HG03354 (cell line): ENCODE measurements at regions not wholly inside any gene's neighbourhood (a gene's known extent, or its start where the extent isn't known, plus 50 kb on each side); places are given as distances from the start of the nearest gene placed in this dataset.

Experiments used
- ATAC-seq: cut with Tn5 transposase; IDR thresholded peaks from one replicate; pipeline ENCODE4 v1.9.1; 2021; ENCODE audit warnings: mild to moderate bottlenecking; ENCODE audit not compliant: unreplicated experiment, poor library complexity, severe bottlenecking

DNA sequence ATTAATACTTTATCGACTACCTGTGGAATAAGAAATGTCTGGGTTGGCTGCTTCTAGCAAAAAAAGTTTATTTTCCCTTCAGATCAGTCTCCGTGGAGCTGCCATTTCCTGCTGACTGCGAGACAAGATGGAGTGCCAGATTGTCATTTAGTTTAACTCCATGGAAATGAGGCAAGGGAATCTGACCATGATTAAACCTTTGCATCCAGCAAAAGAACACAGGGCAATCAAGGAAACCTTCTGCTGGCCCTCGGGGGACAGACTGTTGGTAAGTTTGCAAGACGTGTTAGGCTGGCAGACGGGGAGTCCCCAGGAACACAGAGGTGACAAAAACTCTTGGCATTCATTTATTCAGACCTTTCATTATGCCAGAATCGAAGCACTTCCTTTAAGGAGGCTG, 52.2 kb upstream of the SPACA1 start:
- no peak for ATAC-seq

DNA sequence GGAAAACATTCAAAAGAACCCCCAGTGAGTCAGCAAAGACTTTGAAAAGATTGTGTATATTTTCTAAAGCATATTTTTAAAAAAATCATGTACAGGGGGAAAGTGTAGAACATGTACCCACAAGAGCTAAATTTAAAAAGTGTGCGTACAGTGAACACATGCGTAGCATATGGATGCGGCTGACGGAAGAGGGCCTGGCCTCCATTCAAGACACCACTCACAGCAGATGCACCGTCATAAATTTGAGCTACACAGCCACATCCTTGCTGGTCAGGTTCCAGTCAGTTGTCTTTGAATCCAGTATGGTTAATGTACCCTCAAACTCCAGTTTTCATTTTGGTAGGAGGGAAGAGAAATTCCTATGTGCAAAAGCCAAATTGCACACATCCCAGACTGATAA, 54.3 kb upstream of the SPACA1 start:
- no peak for ATAC-seq

DNA sequence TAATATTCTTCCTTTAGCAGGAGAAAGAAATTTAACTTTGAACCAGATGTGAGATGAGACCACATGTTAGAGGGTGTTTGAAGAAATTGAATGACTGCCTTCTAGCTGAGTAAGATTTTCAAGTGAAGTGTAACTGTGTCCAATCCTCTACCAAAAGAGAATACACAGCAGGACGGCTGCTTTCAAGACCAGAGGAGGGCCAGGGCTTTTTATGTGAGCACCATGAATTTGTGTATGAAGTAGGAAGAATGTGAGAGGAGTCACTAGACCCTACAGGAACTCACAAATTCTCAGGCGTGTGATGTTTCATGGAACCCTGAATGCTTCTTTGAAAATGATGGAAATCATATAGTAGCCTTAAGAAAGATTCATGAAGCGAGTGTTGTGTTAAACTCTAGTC, 56.8 kb upstream of the SPACA1 start:
- no peak for ATAC-seq

DNA sequence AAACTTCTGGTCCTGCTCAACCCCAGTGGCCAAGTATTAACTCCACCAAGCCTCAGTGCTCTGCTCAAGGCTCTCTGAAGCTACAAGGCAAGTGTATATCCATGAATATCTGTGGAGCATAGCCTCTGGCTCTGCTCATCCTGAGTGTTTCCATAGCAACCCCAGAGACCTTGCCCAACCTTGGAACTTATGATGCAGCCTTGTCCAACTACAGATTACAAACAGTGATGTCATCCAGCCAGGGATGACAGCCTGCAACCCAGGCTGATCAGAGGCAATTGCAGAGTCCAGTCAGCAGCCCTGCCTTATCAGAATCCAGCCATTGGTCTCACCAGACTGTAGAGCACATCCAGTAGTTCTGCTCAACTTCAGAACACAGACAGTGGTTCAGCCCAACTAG, 65.5 kb upstream of the SPACA1 start:
- ATAC-seq = no peak

DNA sequence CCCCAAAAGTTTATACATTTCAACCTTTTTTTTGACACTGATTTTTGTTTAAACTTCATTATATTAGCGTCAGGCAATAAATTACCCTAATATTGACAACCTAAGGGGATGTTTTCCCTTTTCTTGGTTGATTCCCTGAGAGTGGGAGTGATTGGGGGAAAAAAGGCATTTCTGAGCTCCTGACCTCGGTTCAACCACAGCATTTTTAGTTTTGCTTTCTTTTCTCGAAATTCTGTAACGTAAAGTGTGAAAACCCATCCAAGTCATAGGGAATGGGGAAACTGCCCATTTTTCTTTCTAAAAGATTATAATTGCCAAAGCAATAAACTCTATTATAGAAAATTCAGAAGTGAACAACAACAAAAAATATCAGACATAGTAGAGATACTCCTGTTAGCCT, 67.9 kb upstream of the SPACA1 start:
- no peak for ATAC-seq

DNA sequence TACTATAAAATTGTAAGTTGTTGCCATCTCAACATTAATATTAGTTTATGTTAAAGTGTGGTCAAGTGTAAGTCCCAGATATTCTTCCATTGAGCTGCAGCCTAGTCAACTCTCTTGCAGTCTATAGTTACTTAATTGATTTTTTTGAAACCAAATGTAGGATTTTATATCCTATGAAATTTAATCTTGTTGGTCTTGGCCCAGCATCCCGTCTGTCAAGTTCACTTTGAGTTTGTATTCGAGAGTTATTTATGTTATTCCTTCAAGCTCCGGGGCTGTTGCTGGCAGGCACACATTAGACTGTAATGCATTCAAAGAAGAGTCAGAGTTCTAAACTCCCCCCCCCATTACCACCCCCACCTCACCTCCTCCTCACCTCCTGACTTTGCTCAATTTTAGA, 71.0 kb upstream of the SPACA1 start:
- no peak for ATAC-seq

DNA sequence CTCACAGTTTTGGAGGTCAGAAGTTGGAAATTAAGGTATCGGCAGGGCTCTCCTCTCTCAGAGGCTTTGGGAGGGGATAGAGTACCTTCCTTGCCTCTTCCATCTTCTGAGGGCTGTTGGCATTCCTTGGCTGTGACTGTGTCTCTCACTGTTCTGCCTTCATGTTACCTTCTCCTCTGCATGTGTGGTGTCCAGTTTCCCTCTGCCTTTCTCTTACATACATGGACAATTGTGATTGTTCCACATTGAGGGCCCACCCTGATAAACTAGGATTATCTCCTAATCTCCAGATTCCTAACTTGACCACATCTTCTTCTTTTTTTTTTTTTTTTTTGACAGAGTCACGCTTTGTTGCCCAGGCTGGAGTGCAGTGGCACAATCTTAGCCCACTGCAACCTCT, 72.1 kb upstream of the SPACA1 start:
- ATAC-seq = no peak

DNA sequence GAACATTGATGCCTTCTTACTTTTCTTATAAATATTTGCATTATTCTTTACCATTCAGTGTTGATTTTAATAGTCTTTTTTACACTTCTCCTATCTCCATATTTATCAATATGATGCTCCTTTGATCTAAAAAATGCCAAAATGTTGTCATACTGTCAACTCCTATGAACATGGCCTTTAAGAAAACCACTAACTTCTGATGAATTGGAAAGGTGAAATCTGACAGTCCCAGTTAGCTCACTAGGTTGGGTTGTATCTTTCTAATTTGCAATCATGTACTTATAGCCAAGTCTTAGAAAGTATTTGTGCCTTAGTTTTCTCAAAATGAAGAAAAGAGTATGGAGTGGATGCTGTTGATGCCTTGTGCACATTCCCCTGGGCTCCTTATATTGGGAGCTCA, 75.4 kb upstream of the SPACA1 start:
- no peak for ATAC-seq

DNA sequence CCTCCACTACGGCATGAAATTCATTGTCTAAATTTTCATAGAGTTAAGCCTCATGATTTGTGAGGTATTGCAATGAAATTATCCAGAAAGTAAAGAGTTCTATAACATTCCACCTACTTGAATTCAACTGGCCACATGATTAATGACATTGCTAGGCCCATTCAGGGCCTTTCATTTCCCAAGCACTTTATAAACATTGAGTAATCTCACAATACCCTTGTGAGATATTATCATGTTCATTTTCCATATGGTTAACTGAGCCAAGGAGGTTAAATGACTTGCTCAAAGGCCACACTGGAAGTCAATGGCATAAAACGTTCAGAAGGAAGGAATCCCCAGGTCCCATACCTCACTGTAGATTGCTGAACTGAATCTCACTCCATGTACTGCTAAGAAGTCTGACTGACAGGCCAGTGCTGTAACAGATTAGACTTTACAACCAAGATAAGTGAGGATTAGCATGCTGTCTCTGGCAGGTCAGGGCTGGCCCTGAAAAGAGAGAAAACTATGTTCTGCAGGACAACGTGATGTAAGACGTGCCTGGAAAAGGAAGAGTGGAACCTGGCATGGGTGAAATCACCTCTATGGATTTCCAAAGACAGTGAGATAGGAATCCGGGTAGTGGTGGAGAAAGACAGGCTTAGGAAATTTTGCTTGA, 75.9 kb upstream of the SPACA1 start:
- ATAC-seq = no peak

DNA sequence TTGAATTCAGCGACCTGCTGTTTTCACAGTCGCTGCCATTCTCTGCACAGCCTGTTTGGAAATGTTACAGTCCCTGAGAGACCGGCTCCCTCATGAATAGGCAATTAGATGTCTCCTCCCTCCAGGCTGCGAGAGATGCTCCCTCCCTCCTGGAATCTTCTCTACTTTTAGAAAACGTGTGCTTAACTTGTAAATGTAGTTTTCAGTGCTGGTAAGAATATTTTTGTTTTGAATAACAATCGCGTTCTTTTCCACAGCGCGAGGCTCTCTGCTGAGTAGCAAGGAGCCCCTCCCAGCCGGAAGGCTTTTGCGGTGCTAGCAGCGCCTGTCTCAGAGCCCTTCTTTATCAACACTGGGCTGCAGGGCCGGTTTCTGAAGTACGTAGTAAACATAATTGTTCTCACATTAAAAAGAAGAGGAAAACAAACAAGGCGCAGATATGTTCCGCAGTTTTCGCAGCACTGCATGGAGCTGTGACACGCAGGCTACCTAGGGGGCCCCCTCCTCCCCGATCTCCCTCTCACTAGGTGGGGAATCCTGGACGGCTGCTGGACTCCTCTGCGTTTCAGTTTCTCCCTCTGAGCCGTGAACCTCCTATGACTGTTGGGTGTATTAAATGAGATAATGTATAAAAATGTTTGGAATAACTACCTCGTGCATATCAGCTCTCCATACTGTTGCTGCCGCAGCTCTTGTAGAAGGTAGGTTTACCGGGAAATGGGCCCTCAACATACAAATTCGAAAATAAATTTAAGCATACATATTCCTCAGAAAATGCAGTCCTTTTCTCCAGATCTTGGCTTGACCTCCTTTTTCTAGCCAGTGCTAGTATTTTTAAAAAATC, 79.0 kb upstream of the SPACA1 start:
- ATAC-seq = peak; percentile 62

DNA sequence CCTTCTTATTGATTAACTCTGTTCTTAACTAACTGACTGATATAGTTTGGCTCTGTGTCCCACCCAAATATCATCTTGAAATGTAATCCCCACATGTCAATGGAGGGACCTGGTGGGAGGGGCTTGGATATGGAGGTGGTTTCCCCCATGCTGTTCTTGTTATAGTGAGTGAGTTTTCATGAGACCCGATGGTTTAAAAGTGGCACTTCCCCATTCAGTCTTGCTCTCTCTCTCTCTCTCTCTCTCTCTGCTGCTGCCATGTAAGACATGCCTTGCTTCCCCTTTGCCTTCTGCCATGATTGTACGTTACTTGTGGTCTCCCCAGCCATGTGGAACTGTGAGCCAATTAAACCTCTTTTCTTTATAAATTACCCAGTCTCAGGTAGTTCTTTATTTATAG, 81.8 kb upstream of the SPACA1 start:
- no peak for ATAC-seq

DNA sequence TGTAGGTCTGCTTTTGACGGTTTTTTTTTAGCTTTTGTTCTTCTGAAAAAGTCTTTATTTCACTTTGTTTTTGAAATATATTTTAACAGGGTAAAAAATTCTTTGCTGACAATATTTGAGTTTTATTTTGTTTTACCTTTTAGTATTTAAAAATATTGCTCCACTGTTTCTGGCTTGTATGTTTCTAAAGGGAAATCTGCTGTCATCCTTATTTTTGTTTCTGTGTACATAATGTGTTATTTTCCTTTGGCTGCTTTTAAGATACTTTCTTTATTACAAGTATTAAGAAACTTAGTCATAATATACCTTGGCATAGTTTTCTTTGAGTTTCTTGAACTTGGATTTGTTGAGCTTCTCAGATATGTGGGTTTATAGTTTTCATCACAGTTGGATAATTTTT, 88.6 kb upstream of the SPACA1 start:
- ATAC-seq = no peak

DNA sequence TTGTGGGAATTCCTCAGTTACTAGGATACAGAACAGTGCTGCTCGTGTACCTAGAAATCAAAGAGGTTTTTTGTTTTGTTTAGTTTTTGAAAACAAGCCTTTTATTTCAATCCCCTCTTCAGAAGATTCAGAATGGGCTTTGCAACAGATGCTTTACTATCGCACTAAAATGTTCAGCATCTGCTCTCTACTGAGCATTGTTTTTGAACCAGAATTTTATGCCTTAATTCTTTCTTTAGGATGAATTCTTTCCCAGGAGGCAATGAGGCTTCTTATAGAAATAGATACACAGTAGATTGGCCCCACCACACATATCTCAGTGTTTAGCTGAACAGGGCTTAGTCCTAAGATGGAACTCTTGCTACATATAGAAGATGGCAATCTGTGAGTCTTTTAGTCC, 95.9 kb upstream of the SPACA1 start:
- no peak for ATAC-seq

DNA sequence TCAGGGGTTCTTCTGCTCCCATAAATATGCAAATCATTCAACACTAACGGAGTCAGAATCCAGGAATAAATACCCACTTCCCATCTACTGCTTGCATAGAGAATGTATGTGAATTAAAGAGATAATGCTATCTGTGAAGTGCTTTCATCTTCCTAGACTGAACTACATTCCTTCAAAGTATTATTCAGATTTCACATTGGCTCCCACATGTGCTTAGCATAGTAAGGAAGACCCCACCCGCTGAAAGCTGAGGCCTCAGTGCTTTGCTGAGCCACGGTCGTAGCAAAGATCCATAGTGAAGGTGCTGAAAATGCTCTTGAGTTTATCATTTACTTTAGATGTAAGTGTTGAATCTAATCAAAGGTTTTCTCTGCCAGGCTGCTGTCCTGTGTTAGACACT, 97.0 kb upstream of the SPACA1 start:
- ATAC-seq = no peak

DNA sequence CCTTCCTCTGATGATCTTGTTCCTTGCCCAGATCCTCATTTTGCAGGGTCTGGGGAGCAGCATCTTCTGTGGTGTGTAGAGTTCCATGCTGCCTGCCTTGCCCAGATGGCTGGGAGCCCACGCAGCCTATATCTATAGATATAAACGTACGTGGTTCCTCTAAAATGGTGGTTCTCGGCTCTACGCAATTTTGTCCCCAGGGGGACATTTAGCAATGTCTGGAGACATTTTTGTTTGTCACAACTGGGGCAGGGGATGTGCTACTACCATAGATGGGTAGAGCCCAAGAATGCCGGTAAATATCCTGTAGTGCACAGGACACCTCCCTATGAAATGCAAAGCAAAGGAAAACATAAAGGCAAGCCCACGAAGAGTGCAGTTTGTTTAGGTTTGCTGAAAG, 98.4 kb upstream of the SPACA1 start:
- no peak for ATAC-seq

DNA sequence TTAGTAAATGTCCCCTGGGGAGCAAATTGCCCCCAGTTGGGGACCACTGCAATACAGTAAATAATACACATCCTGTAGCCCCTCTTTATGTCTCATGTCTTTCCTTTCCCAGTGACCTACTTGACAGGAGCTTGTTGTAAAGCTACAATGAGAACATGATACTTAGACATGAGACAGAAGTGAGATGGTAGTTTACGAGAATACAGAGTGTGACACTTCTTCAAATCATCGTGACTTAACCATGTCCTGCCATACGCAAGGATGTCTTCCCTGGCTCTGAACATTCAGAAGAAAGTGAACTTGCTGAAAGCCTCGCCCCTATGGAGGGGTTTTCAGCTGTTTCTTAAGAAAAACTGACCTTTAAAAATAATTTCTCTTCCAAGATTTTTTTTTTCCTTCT, 101.0 kb upstream of the SPACA1 start:
- no peak for ATAC-seq

DNA sequence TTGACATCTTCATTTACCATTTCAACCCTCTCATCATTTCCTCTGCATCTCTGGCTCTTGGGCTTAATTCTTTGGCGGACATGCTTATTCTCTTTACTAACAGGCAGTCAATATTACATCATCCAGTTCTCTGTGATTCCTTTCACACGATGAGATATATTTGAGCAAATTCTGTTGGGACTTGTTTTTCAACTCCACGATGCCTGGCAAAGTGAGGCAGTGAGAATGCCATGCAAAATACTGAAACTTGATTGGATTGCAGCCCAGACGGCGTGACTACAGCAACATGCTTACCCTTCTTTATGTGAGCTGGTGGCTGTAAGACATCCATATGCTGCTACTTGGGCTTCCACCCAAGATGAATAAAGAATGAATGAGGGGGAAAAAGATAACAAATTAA, 101.7 kb upstream of the SPACA1 start:
- ATAC-seq = no peak

DNA sequence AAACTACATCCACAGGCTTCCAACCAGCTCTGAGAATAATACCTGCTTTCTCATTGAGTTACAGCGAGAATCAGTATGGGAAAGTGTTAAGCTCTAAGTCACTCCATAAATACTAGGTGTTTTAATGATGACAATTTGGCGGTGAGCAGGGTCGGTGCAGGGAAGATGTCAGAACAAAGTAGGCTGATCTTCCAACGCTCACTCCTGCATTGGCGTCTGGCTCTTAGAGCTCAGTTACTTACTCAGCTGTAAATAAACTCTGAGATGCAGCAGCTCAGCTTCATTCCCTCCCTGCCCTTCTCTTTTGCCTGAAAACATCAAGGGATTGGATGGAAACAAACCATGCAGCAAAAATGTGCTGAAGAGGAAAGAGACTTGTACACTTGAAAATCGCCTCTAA, 102.5 kb upstream of the SPACA1 start:
- no peak for ATAC-seq

DNA sequence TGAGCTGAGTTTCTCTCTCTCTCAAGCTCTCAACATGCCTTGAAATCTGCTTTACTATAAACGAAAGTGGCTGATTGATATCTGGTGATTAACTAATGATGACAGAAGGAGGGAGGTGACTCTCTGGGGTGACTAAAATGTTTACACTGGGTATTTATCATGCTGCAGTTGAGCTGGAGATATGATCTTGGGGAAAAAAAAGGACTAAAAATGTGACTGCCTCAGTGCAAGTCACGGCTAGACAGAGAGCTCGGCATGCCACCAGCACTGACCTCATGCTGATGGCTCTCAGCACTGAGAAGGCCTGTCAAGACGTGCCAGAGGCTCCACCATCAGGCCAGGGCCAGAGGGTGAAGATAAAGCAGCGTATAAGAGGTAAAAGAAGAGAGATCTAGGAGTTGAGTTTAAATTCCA, 103.1 kb upstream of the SPACA1 start:
- ATAC-seq = no peak

DNA sequence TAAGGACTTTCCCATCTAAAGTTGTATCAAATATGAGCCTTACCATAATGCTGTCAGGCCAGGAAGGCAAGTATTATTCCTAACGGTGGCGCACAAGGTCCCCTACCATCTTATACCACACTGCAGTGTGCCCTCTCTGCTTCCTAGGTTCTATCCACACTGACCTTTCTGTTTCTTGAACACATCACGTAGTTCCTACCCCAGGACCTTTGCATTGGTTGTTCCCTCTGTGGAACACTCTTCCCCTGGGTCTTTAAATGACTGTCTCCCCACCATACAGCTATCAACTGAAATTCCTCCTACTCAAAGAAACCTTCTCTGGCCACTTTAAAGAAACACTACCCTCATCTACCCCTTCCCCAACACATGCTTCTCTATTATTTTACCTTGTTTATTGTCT, 104.5 kb upstream of the SPACA1 start:
- no peak for ATAC-seq

DNA sequence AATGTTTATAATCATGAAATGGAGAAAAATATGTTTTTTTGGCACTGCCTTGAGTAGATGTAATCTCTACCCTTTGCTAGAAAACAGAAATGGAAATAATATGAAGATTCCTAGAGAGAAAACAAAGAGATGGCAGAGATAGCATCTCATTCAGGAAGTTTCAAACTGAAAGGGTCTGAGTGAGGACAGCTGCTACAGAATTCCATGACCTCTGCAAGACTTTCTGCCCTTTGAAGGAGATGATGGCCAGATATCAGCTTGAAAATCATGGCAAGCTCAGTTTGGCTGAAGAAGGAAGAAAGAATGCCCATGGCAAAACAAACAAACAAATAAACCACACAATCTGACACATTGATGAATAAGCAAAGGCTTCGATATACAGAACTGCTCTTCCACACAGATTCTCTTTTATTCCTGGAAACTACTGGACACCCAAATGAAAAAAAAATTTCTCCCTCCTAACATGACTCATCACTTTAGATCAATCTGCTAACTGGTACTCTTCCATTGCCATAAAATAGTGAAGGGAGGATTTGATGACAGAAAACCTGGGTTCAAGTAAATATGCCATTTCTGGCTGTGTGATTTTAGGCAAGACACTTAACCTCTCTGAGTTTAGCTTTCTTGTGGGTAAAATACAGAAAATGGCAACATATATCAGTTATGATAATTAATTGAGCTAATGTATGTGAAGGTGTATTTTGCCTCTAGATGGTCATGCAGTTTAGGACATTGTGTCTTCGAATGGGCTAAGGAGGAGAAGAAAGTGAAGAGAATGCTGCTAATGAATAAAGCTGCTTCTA, 105.9 kb upstream of the SPACA1 start:
- ATAC-seq = no peak
